ENCODE measurements at regions not wholly inside any gene's neighbourhood (a gene's known extent, or its start where the extent isn't known, plus 50 kb on each side); places are given as distances from the start of the nearest gene placed in this dataset.
A peak's percentile ranks its signal among the peaks of the same experiment; 100 is the strongest.
"Not testable (repeated sequence)": the region's sequence is repeated elsewhere in the genome, so short reads cannot be mapped to it uniquely, and the experiment has no call there.

DNA sequence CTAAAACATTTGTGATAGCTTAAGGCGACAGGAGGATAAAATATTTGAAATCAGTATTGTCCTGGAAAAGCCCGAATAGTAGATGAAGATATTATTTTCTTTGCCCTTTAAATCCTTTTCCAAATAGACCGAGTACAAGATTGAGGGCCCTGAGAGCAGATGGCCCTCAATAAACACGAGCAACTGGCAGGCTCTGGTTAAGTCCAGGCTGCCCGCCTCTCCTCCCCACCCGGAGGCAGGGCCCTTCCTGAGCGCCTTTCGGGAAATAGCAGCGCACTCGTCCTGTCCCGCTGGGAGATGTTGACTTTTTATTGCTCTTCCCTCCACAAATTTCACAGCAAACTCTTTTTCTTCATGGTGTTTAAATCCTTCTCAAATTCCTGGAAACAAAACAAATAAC, 50.8 kb upstream of the MAX start:
- DNase-seq: peak; percentile 69

DNA sequence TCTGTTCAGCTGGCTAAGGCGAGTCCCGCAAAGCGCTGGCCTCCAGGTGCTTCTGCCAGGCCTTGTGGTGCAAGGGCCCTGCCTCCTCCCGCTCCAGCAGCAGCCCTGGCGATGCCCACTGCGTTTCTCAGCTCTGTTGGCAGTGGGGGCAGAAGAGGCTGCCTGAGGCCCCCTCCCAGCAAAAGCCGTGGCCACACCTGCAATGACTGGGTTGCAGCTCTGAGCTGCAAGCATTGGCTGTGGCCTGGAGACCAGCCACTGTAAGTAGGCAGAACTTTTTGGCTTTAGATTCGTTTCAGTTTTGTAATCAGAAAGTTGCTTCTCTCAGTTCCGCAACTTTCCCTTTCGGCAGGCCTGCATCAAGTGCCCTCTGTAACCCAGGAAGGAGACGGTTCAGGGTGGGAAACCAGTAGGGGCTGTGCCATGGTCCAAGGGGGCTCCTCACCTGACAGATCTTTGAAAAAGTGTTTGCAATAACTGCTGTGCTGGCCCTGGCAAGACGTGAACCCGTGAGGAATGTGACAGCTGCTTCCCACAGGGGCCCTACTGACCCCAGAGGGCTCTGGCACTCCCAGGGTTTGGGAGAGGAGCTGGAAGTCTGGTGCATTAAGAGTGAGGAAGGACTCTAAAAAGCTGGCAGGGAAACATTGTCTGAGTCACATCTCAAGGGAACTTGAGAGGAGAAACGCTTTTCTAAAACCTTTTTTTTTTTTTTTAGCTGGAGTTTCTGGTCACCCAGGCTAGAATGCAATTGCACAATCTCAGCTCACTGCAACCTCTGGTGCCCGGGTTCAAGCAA, 54.5 kb upstream of the MAX start:
- no peak for DNase-seq

DNA sequence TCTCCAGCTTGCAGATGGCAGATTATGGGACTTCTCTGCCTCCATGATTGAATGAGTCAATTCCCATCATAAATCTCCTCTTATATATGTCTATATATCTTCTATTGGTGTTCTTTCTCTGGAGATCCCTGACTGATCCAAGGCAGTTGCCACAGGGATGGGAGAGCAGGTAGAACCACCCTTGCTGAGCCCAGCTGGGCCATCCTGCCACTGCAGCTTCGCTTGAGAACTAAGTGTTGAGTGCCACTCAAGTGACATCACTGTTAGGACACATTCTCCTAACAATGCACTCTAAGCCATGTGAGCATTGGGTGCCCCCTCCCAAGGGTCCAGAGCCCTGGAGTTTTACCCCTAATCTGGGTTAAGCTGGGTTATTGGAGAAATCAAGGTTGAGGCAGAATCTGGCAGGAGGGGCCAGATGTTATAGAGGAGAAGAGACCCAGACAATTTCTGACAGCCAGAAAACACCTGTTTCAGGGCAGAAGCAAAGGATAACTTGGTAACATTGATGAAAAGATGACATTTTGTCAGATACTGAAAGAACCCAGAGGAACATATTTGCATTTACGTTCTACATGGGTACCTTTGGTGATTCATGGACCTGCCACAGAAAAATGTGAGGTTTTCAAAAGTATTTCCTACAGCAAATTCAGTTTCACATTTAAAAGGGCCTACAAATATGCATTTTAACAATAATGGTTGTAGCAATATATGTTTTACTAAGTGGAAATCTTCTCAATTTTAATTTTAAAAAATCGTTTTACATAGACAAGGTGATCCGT, 57.2 kb upstream of the MAX start:
- no peak for DNase-seq

DNA sequence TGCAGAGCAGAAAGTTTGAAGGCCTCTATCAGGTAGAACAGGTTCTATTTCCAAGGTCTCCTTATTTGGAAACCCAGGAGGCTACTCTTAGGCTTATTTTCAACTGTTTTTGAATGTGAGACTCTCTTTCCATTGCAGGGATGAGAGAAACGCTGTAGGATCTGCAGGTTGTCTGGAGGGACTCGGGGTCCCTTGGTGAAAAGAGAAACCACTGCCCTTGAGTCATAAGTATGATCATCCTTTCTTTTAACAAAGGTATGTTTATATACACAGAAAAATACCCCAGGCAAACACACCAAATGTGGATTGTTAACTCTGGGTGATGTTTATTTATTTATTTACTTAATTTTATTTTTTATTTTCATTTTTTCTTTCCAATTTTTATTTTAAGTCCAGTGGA, 57.8 kb upstream of the MAX start:
- no peak for DNase-seq

DNA sequence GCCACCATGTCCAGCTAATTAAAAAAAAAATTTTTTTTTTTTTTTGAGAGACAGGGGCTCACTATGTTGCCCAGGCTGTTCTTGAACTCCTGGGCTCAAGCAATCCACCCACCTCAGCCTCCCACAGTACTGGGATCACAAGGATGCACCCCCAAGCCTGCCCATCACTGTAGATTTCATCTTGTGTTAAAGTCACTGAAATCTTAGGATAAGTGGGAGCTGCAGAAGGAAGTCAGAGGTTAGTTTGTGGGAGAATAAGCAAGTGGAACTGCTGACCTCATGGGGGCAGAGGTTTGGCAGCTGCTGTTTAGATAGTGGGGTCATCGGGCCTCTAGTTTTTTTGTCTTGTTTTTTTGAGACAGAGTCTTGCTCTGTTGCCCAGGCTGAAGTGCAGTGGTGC, 59.7 kb upstream of the MAX start:
- DNase-seq: no peak

DNA sequence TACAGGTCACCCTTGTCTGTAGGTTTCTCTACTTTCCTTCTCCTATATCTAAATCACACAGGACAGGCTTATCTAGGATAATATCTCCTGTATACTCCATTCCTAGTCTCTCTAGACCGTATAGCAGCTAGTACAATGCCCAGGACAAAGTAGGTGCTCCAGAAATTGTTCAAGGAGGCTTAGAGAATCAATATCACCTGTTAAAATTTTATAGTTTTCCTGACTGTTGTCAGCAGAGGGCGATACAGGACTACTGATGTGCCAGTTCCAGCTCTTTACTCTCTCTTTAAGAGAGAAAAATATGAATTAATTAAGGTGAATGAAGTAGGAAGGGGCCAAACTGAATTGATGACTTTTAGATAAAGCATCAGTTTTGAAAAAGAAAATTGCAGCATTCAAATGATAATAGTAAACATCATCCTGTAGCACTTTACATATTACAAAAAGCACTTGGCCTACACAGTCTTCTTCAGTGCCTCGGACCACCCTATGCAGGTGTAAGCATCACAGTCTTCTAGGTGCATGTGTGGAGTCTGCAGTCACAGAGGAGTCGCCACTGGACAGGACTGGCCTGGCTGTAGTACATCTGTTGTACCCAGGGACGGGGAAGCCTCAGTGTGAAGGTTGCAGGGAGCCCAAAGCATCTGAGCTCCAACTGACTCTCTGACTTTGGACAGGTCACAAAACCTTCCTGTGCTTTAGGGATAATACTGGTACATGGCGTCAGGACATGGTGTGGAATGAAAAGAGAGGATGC, 61.9 kb upstream of the MAX start:
- peak; percentile 10 for DNase-seq

DNA sequence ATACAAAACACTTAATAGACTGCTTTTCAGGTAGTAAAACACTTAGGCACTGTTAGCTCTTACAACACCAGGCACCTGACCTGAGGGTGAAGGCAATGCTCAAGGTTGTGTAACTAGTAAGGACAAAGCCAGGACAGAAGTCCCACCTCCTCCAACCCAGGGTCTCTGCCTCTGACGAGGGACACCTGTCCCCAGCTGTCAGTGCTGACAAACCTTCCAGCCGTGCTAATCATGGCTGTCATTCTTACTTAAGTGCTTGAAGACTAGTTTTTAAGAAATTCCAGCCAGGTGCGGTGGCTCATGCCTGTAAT, 62.5 kb upstream of the MAX start:
- DNase-seq: no peak

DNA sequence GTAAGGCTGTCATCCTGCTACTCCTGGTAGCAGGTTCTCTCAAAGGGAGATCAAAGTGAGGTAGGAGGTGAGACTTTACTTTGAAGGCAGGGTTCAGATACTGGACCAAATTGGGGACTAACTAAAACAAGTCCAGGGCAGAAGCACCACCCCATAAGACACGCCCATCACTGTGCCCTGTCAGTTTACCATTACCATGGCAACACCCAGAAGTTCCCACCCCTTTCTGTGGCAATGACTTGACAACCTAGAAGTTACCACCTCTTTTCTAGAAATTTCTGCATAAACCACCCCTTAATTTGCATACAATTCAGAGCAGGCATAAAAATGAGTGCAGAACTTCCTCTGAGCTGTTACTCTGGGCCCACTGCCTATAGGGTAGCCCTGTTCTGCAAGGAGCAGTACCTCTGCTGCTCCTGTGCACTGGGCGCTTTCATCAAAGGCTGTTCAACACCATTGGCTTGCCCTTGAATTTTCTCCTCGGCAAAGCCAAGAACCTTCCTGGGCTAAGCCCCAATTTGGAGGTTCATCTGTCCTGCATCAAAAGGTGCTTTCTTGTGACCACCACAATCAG, 64.8 kb upstream of the MAX start:
- DNase-seq: no peak

DNA sequence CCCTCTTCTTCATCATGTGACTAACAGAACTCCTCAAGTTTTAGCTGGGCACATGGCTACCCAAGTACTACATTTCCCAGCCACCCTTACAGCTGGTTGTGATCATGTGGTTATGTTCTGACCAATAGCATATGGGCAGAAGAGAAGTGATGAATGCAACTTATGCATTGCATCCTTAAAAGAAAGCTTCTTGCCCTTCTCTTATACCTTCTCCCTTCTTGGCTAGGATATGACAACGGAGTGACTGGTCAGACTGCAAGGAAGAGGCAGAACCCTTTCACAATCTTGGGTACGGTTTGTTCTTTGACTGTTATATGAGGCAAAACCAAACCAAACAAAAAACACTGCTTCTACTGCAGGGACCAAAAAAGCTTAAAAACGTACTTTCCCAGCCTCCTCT, 66.5 kb upstream of the MAX start:
- no peak for DNase-seq

DNA sequence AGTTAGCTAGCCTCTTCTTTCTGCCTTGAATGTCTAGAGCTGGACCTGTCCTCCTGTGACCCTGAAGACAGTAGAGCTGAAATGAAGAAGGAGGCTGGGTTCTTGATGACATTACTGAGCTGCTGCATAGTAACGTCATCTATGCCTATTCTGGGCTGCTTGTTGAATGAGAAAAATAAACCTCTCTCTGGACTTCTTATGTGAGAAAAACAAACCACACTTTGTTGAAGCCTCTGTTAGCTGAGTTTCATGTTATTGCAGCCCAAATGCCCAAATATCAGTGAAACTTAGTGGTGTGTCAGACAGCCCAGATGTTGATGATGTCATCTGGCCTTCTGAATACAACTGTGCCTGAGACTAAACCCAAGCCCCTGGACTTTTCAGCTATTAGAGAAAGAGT, 67.0 kb upstream of the MAX start:
- no peak for DNase-seq

DNA sequence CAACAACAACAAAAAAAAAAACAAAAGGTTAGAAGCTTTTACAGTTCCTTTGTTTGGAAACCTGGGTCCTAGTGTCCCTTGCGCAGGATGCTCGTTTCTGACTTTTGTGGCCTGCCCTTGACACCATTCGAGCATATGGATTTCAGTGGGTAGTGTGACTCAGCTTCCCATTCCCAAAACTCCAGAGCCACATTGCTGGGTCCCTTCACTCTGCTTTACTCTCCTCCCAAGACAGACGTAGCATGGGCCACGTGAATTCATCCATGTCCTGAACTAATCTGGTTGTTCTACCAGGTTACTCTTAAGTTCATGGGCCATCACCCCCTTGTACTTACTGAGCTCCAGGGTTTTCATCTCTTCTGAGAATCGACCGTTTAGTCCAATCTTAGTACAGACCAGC, 68.0 kb upstream of the MAX start:
- no peak for DNase-seq

DNA sequence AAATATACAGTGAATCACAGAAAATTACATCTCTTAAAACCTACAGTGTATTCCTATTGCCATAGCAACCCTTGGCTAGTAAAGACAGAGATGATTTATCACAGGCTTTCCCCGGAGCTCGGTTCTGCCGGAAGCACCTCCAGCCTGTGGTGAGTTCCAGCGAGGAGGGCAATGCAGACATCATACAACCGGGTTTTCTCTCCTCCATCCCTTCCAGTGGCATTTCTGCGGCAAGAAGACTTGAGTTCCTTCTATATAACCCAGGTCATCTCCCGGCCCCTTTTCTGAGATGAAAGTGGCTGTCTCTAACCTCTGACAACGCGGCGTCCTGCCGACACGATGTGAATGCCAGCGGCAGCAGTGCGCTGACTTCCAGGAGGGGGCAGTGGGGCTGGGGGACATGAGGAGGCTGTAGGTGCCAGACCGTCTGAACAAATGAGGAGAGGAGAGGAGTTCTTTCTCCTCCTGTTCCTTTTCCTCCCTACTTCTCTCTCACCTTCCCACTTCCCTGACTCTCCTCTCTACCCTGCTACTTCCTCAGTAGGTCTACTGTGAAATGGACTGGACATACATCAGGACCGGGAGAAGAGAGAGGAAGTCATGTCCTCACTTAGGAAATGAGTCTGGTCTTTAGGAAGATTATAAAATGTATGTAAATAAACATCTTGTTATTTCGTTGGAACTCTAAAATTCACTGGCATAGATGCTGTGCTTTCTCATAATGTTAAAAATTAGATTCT, 68.6 kb upstream of the MAX start:
- DNase-seq: no peak

DNA sequence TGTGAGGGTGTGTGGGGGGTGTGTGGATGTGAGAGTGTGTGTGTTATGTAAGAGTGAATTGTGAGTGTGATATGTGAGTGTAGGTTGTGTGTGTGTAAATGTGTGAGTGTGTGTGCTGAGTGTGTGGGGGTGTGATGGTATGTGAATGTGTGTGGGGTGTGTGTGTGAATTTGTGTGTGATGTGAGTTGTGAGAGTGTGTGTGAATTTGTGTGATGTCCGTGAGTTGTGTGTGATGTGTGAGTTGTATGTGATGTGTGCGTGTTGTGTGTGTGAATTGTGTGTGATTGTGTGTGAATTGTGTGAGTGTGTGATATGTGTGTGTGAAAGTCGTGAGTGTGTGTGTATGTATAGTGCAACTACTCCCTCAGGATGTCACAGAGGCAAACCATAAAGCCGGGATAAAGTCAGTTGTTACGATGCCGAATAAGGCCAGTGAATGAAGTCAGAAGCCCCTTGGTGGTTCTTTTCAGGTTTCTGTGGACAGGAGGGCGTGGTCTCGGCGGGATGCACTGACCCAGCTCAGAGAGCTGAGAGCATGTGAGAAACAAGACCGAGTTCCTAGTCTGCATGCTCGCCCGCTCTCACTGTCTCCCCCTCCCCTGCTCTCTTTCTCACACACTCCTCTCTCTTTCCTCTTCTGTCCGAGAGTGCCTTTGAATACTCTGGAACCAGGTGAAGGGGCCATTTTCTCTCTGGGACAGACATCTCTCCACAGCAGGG, 71.8 kb upstream of the MAX start:
- no peak for DNase-seq

DNA sequence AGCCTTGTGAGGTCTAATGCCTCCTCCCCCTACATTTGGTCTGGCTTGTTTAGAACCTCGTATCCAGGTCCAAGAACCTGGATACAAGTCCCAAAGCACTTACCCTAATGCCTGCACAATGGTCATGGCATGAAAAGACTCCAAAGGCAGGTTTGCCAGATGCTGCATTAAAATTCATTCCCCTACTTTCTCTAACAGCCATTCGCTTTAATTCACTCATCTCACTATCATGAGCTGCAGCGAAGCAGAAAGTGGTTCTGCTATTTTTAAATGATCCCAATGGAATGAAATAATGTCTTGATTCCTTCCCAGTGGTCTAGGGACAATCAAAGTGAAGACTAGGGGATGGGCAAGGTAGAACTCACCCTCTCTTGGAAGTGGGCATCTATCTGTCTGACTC, 72.5 kb upstream of the MAX start:
- DNase-seq: no peak

DNA sequence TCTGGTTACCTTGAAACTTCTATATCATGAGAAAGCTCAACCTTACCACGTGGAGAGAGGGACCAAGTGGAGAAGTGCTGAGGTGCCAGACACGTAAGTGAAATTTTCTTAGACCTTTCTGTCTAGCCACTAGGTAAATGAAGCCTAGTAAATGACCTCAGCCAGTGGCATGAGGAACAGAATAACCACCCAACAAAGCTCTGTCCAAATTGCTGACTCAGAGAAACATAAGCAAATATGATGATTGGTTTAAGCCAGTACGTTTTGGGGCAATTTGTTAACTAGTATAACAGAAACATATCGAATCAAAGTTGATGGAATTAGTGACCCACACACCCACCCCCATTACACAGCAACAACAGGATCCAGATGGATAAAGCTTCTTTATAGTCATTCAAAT, 75.2 kb upstream of the MAX start:
- no peak for DNase-seq

DNA sequence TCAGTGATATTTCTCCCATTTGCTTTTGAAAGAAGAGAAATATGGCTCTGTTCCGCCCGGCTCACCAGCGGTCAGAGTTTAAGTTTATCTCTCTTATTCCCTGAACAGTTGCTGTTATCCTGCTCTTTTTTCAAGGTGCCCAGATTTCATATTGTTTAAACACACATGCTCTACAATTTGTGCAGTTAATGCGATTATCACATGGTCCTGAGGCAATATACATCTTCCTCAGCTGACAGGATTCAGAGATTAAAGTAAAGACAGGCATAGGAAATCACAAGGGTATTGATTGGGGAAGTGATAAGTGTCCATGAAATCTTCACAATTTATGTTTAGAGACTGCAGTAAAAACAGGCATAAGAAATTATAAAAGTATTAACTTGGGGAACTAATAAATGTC, 76.9 kb upstream of the MAX start:
- not testable (repeated sequence) for DNase-seq

DNA sequence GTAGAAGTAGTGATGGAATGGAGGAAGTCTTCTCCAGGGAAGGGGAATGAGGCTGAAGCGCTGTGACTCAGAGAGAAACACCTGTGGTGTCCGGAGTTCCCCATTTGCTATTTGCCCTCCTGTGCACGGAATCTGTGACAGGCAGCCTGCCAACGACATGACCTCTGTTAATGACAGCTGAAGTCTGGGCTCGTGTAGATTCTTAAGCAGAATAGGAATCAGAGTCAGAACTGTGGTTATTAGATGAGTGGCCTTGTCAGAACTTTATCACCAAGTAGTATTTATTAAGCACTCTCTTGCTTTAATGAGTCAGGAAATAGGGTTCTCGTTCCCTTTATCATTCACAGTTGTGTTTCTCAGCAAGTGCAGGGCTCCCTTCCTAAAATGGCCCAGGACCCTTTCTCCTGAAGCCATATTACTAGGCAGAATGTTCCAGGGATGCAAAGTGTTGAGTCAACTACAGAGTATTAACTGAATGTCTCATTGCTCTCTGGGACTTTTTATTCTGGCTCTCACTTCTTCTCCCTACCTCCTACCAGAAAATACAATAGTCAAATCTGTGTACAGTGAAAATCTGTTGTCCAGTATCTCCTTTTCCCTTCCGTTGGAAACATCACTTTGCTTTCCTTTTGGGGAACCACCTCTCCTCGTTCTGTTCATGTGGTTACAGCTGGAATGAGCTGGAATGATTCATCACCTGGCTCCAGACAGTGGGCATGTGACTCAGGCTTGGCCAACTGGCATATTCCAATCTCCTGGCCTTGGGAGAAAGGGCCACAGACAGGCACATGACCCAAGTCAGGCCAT, 77.8 kb upstream of the MAX start:
- DNase-seq: no peak

DNA sequence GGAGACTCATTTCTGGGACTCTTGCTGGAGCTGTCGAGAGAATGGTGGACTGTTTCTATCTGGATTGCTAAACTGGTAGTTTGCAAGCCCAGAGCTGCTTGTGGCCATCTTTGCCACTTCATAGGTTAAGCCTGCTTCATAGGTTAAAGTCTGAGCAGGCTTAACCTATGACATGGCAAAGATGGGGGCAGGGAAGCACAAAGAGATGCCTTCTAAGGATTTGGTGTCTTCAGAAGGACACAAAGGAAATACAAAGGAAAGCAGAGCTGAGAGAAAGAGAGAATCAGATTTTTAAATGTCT, 78.4 kb upstream of the MAX start:
- DNase-seq: no peak

DNA sequence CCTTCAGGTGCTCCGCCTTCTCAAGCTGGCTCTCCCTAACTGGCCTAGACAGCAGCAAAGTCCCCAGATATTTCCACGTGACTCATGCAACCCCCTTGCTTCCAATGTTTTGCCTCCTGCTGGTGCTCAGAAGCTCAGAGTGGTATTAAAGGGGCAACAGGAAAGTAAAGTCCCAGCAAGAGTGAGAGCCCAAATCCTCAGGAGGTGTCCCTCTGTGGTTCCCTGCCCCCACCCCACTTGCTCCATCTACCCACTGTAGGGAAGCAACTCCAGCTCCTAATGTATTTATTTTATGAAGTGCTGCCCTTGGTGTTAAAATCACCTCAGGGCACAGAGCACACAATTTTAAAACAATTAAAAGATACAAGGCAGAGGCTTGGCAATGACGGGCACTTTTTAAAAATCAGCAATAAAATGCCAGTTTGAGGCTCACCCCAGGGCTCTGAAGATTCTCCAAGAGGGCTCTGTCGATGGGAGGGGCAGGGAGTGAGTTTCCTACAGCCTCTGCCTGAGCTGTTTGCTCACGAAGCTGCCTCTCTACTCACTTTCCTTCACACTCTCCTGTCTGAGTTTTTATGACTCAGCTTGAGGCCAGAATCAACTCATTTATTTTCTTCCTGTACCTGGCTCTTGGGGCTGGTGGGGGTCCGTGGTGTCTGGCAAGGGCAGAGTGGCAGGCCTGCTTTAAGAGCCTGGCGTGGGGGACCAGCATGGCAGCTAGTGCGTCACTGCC, 81.9 kb upstream of the MAX start:
- no peak for DNase-seq

DNA sequence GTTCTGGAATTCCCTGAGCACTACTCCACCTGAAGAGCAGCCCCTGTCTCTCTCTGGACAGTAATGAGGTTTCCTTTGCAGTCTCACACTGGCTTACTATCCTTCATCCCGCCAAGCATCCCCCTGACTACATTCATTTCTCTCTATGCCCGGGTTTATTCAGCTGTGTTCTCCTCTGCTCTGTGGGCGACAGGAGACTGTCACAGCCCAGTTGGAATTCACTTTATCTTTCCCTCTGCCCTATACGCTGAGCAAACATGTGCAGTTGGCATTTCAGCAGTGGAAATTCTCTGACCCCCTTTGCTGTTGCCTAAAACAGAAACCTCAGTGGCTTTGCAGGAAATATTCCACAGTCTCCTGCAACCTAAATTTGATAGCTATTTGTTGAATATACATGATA, 83.5 kb upstream of the MAX start:
- no peak for DNase-seq

DNA sequence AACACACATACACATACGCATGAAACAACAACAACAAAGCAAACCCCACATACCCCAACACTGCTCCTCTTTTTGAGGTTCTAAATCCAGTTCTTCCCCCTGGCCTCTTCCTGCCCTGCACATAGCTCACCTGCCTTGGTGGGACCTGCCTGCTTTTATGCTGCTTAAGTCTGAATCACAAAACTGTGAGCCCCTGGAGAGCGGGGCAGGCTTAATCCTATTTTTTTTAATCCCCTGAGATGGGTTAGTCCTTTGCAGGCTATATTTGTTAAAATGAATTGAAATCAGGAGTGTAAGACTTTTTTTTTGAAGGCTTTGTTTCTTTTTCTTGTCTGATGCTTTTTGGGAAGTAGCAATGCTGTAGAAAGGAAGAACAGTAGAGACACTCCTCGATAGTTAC, 84.6 kb upstream of the MAX start:
- DNase-seq: no peak

Data from NCI-H446 treated with DMSO at 0.1 percent for 48 hours (cell line).